GM12875 (cell line): ENCODE measurements at regions not wholly inside any gene's neighbourhood (a gene's known extent, or its start where the extent isn't known, plus 50 kb on each side); places are given as distances from the start of the nearest gene placed in this dataset.

Experiments used
- H3K4me3 ChIP-seq: one replicate; pipeline ENCODE4 v1.5.1; 2011; ENCODE audit warnings: low read depth, low read length, control low read depth
- CTCF ChIP-seq: IDR thresholded peaks from 2 replicates; pipeline ENCODE4 v1.5.1; 2011; ENCODE audit warnings: low read depth, mild to moderate bottlenecking, control low read depth, inconsistent platforms, low read length, moderate library complexity, borderline replicate concordance; ENCODE audit not compliant: insufficient read depth

- no peak overlapping the region for H3K4me3 ChIP-seq
- no peak for TF ChIP-seq CTCF
These were observed 350.8 kb downstream of the EMP1 start for GRCh38 chr12:13547283-13547682.

- H3K4me3 ChIP-seq, result no peak overlapping the region
- TF ChIP-seq CTCF, result no peak
These were observed 349.7 kb downstream of the EMP1 start for GRCh38 chr12:13546231-13546630.

- no peak for TF ChIP-seq CTCF
- H3K4me3 ChIP-seq, result no peak overlapping the region
These were observed 342.5 kb downstream of the EMP1 start for GRCh38 chr12:13539051-13539450.

- TF ChIP-seq CTCF, result no peak
- no peak overlapping the region for H3K4me3 ChIP-seq
These were observed 341.6 kb downstream of the EMP1 start for GRCh38 chr12:13538136-13538535.

- H3K4me3 ChIP-seq, result no peak overlapping the region
- TF ChIP-seq CTCF, result no peak
These were observed 341.1 kb downstream of the EMP1 start for GRCh38 chr12:13537623-13538022.

GRCh38 chr12:13536219-13536910, 339.8 kb downstream of the EMP1 start:
- H3K4me3 ChIP-seq, result no peak overlapping the region

More at GRCh38 chr12:13536219-13536910, 339.8 kb downstream of the EMP1 start:
- TF ChIP-seq CTCF, result no peak
